ENCODE measurements at regions not wholly inside any gene's neighbourhood (a gene's known extent, or its start where the extent isn't known, plus 50 kb on each side); places are given as distances from the start of the nearest gene placed in this dataset.

GRCh38 chr5:143576711-143577484, 173.4 kb upstream of the NR3C1 start:
- no peak for TF ChIP-seq SAP30 (IDR thresholded peaks at IDR 0.05; ENCODE audit: insufficient read depth, insufficient replicate concordance, low read length)
- TF ChIP-seq EGR1 (IDR thresholded peaks at IDR 0.05; ENCODE audit: borderline replicate concordance, low read depth, low read length): no peak
- TF ChIP-seq ATF2 (IDR thresholded peaks at IDR 0.05; ENCODE audit: low read length): no peak
- no peak for TF ChIP-seq RNF2 (IDR thresholded peaks at IDR 0.05; ENCODE audit: borderline replicate concordance, low read depth, low read length, missing control alignments, poor library complexity, severe bottlenecking)
- no peak for TF ChIP-seq RBBP5 (IDR thresholded peaks at IDR 0.05; ENCODE audit: borderline replicate concordance, low read depth, low read length)
- TF ChIP-seq SIRT6 (IDR thresholded peaks at IDR 0.05; ENCODE audit: low read length): no peak
- TF ChIP-seq TAF7 (optimal IDR thresholded peaks at IDR 0.05; ENCODE audit: borderline replicate concordance, low read depth, low read length): no peak
- no peak overlapping the region for H2BK5ac ChIP-seq (ENCODE audit: low read depth, low read length)
- no peak overlapping the region for H3K4me3 ChIP-seq (ENCODE audit: extremely low read depth in 1 of 4, insufficient read depth in 2 of 4, low read depth in 3 of 4, low read length in 4 of 4)
- CTCF ChIA-PET (ENCODE audit: partially characterized antibody): interaction anchor here (0.6 to 0.7 kb wide), 2 partner anchors 10 to 48 kb away, joined by 3 to 5 read pairs; no protein-coding TSS in a partner anchor
- FAIRE-seq (no peak), DNase-seq (ENCODE audit: low read depth in 1 of 2, low spot score in 2 of 2) (no peak)
- H2BK20ac ChIP-seq (ENCODE audit: low read length): no peak overlapping the region
- no peak overlapping the region for H3K27ac ChIP-seq (ENCODE audit: low read depth, low read length)
- no peak overlapping the region for H3K56ac ChIP-seq (replicated peaks; ENCODE audit: insufficient read length, low read depth, low read length)
- H3K4me1 ChIP-seq (replicated peaks in 1 of 4; ENCODE audit: control insufficient read depth in 3 of 4, insufficient read depth in 4 of 4, low read length in 3 of 4): peaks cover 0 to 3% (median 0%) of the 10 kb centered on the region in 4 experiments; a peak in 1 of 7 replicates
- H3K18ac ChIP-seq (ENCODE audit: extremely low read depth, low read length): no peak overlapping the region
- POLR2A ChIA-PET (ENCODE audit: partially characterized antibody): no interaction called here
- H3K9ac ChIP-seq (replicated peaks in 1 of 4; ENCODE audit: extremely low read depth in 1 of 4, low read depth in 3 of 4, low read length in 3 of 4): no peak overlapping the region
- H3K9me3 ChIP-seq (ENCODE audit: insufficient read depth in 2 of 2, low read depth in 1 of 2, low read length in 1 of 2): no peaks in the 10 kb centered on the region
- H4K8ac ChIP-seq (ENCODE audit: extremely low read depth, insufficient read depth, low read length): no peak overlapping the region
- no peak overlapping the region for H3K23ac ChIP-seq (ENCODE audit: insufficient read length)
- 100% methylated on average over 2 of the region's 2 CpGs; no CpG with 5 or more reads in 1 of the 2 experiments for WGBS, 2 experiments (ENCODE audit: extremely low coverage in 1 of 2, insufficient coverage in 1 of 2, insufficient read length in 1 of 2, insufficient replicate concordance in 2 of 2, low coverage in 1 of 2, low lambda C conversion rate in 2 of 2, missing lambda C conversion rate in 1 of 2)
- H2BK15ac ChIP-seq (ENCODE audit: low read length): no peak overlapping the region
- H4K20me1 ChIP-seq (replicated peaks in 1 of 2; ENCODE audit: control insufficient read depth in 1 of 2, insufficient read depth in 2 of 2, low read length in 2 of 2): no peaks in the 10 kb centered on the region
- no peak overlapping the region for H2BK12ac ChIP-seq (ENCODE audit: low read depth, low read length)
- no peak overlapping the region for H3K14ac ChIP-seq (ENCODE audit: insufficient read length)
- no peaks in the 10 kb centered on the region for H3K36me3 ChIP-seq (ENCODE audit: control insufficient read depth in 2 of 4, insufficient read depth in 4 of 4, low read length in 3 of 4)
- H3K4ac ChIP-seq (replicated peaks; ENCODE audit: insufficient read length, low read depth, low read length): no peak overlapping the region
- H3K27me3 ChIP-seq (replicated peaks in 1 of 4; ENCODE audit: control insufficient read depth in 3 of 4, extremely low read depth in 1 of 4, insufficient read depth in 3 of 4, low read length in 3 of 4): no peaks in the 10 kb centered on the region
- H2BK120ac ChIP-seq (replicated peaks; ENCODE audit: low read depth, low read length): no peak overlapping the region
- no peaks in the 10 kb centered on the region for H3K79me2 ChIP-seq (ENCODE audit: control insufficient read depth in 1 of 2, insufficient read depth in 2 of 2, low read length in 2 of 2)
- no peaks in the 10 kb centered on the region for H3K79me1 ChIP-seq (ENCODE audit: low read depth, low read length)
- H4K5ac ChIP-seq (ENCODE audit: insufficient read length, low read depth, low read length): no peak overlapping the region
- no peak overlapping the region for H3K4me2 ChIP-seq (ENCODE audit: insufficient read depth in 1 of 2, low read depth in 2 of 2, low read length in 2 of 2)
- no peaks in the 10 kb centered on the region for H3K23me2 ChIP-seq (ENCODE audit: low read depth, low read length)
- no peak overlapping the region for H4K91ac ChIP-seq (replicated peaks; ENCODE audit: insufficient read length, low read length)
- no peak overlapping the region for H2AK5ac ChIP-seq (ENCODE audit: low read depth, low read length)
- peak overlapping the region; percentile 95; the same call in 1 of the 2 replicates for H2AFZ ChIP-seq (ENCODE audit: low read length)
